IPS DF 4.7 (cell line): ENCODE measurements at regions not wholly inside any gene's neighbourhood (a gene's known extent, or its start where the extent isn't known, plus 50 kb on each side); places are given as distances from the start of the nearest gene placed in this dataset.

ENCODE experiments used
- DNase-seq: peaks from one replicate; pipeline ENCODE4 v3.0.0-alpha.2; 2013; ENCODE audit warnings: low spot score; ENCODE audit errors: extremely low read depth

GRCh38 chr4:56757821-56758411 lies 63.6 kb downstream of the SPINK2 start:
- DNase-seq = peak; percentile 51

GRCh38 chr4:56757261-56757746 lies 64.2 kb downstream of the SPINK2 start:
- no peak for DNase-seq

- no peak for DNase-seq
Observed at GRCh38 chr4:56755901-56756300, 65.6 kb downstream of the SPINK2 start.

- DNase-seq = no peak
Observed at GRCh38 chr4:56752985-56753384, 68.5 kb downstream of the SPINK2 start.

GRCh38 chr4:56750231-56750630 lies 69.1 kb upstream of the HOPX start:
- no peak for DNase-seq

GRCh38 chr4:56748271-56748670 lies 67.2 kb upstream of the HOPX start:
- DNase-seq = no peak

GRCh38 chr4:56746639-56747038 lies 65.5 kb upstream of the HOPX start:
- no peak for DNase-seq

- no peak for DNase-seq
Observed at GRCh38 chr4:56745042-56745441, 63.9 kb upstream of the HOPX start.

- no peak for DNase-seq
Observed at GRCh38 chr4:56744030-56744429, 62.9 kb upstream of the HOPX start.

- no peak for DNase-seq
Observed at GRCh38 chr4:56743550-56743949, 62.5 kb upstream of the HOPX start.

- DNase-seq = no peak
Observed at GRCh38 chr4:56742080-56742871, 61.2 kb upstream of the HOPX start.

GRCh38 chr4:56741595-56741994 lies 60.5 kb upstream of the HOPX start:
- no peak for DNase-seq

- no peak for DNase-seq
Observed at GRCh38 chr4:56739066-56739777, 58.1 kb upstream of the HOPX start.

GRCh38 chr4:56737666-56738065 lies 56.6 kb upstream of the HOPX start:
- no peak for DNase-seq

- no peak for DNase-seq
Observed at GRCh38 chr4:56733352-56733751, 52.3 kb upstream of the HOPX start.

- DNase-seq = no peak
Observed at GRCh38 chr4:56732301-56732700, 51.2 kb upstream of the HOPX start.

- DNase-seq = no peak
Observed at GRCh38 chr4:56731857-56732256, 50.8 kb upstream of the HOPX start.
